OCI-LY3 (cell line): ENCODE measurements at regions not wholly inside any gene's neighbourhood (a gene's known extent, or its start where the extent isn't known, plus 50 kb on each side); places are given as distances from the start of the nearest gene placed in this dataset.

Experiments used
- H2AFZ ChIP-seq: fragments of 200-600, 300-600 bp; shearing (Covaris generic); 2 replicates; pipeline ENCODE4 v1.6.0; 2014; ENCODE audit warnings: antibody characterized with exemption, low read depth, low read length
- H3K27ac ChIP-seq: fragments of 200-600, 300-600 bp; sonication (generic); 2 replicates; pipeline ENCODE4 v1.5.1; 2014; ENCODE audit warnings: mild to moderate bottlenecking, low read length, moderate library complexity, mixed read lengths
- H3K27me3 ChIP-seq: fragments of 200-600, 300-600 bp; sonication (generic); 2 replicates; pipeline ENCODE4 v1.6.1; 2014; ENCODE audit warnings: low read depth, low read length, mixed read lengths
- H3K36me3 ChIP-seq: fragments of 200-600, 300-600 bp; sonication (generic); replicated peaks from 2 replicates; pipeline ENCODE3; 2014; ENCODE audit warnings: low read depth, low read length, mixed read lengths
- H3K4me1 ChIP-seq: fragments of 300-600, 200-600 bp; sonication (generic); 2 replicates; pipeline ENCODE4 v1.6.1; 2014; ENCODE audit warnings: low read length, mixed read lengths
- H3K4me2 ChIP-seq: fragments of 200-600, 300-600 bp; sonication (generic); 2 replicates; pipeline ENCODE4 v1.6.1; 2014; ENCODE audit warnings: low read length, mixed read lengths
- H3K4me3 ChIP-seq: fragments of 300-600, 200-600 bp; sonication (generic); 2 replicates; pipeline ENCODE4 v1.5.1; 2014; ENCODE audit warnings: antibody characterized with exemption, mild to moderate bottlenecking, low read length, moderate library complexity
- H3K79me2 ChIP-seq: fragments of 300-600, 200-600 bp; shearing (Covaris generic); 2 replicates; pipeline ENCODE4 v1.6.1; 2014; ENCODE audit warnings: mild to moderate bottlenecking, low read length, mixed read lengths
- H3K9ac ChIP-seq: fragments of 300-600, 200-600 bp; shearing (Covaris generic); 2 replicates; pipeline ENCODE4 v1.6.0; 2014; ENCODE audit warnings: mild to moderate bottlenecking, low read length, moderate library complexity
- H3K9me3 ChIP-seq: fragments of 200-600, 300-600 bp; shearing (Covaris generic); 2 replicates; pipeline ENCODE4 v1.6.1; 2014; ENCODE audit warnings: low read length, mixed read lengths; ENCODE audit not compliant: insufficient read depth
- H4K20me1 ChIP-seq: fragments of 200-600, 300-600 bp; sonication (generic); 2 replicates; pipeline ENCODE4 v1.6.1; 2016; ENCODE audit warnings: low read length, mixed read lengths; ENCODE audit not compliant: insufficient read depth
- CTCF ChIP-seq: fragments of 200-600, 300-600 bp; sonication (generic); IDR thresholded peaks from 2 replicates; pipeline ENCODE4 v1.5.1; 2014; ENCODE audit warnings: antibody characterized with exemption, low read length, low read depth
- EZH2phosphoT487 ChIP-seq: fragments of 200-600 bp; shearing (Covaris generic); IDR thresholded peaks from 2 replicates; pipeline ENCODE4 v1.6.1; 2018; ENCODE audit warnings: antibody characterized with exemption, mixed run types, low read depth

GRCh38 chr1:5628416-5628815 lies 363.8 kb downstream of the NPHP4 start:
- H3K79me2 ChIP-seq, result no peaks in the 10 kb centered on the region
- peaks cover 11% of the 10 kb centered on the region; the same call in 1 of the 2 replicates for H3K27me3 ChIP-seq
- no peak overlapping the region for H3K27ac ChIP-seq
- H2AFZ ChIP-seq, result no peak overlapping the region
- H3K9ac ChIP-seq, result no peak overlapping the region
- no peaks in the 10 kb centered on the region for H3K36me3 ChIP-seq
- no peak for TF ChIP-seq CTCF
- TF ChIP-seq EZH2phosphoT487, result no peak
- no peak overlapping the region for H3K4me2 ChIP-seq
- H4K20me1 ChIP-seq, result no peaks in the 10 kb centered on the region
- no peak overlapping the region for H3K4me3 ChIP-seq
- H3K4me1 ChIP-seq, result no peaks in the 10 kb centered on the region
- no peaks in the 10 kb centered on the region for H3K9me3 ChIP-seq

DNA sequence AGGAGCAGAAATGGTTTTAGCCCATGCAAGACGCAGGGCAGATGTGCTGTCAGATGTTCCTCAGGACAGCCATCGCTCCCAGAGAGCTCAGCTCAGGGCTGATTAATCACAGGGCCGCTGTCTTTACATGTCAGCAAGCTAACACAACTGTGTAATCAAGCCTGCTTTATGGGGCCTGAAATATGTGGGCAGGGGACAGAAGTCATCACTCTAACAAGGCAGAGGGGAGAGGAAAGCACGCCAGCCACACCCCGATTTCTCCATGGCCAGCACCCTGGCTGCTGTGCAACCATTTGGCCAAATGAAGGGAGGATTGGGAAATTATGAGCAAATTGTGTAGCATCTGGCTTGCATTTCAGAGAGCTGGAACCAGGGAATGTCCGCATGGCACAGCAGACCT lies 368.8 kb downstream of the NPHP4 start:
- TF ChIP-seq EZH2phosphoT487 (no peak), CTCF (no peak)
- Histone ChIP-seq H3K27ac (no peak overlapping the region), H3K4me2 (no peak overlapping the region)

GRCh38 chr1:5622412-5622811 lies 369.8 kb downstream of the NPHP4 start:
- H3K9ac ChIP-seq, result no peak overlapping the region
- no peak overlapping the region for H3K4me2 ChIP-seq
- no peak overlapping the region for H2AFZ ChIP-seq
- H3K36me3 ChIP-seq, result no peaks in the 10 kb centered on the region
- no peak for TF ChIP-seq CTCF
- TF ChIP-seq EZH2phosphoT487, result no peak
- H3K27ac ChIP-seq, result no peak overlapping the region
- no peaks in the 10 kb centered on the region for H4K20me1 ChIP-seq
- peaks cover 8% of the 10 kb centered on the region; the same call in 1 of the 2 replicates for H3K27me3 ChIP-seq
- H3K79me2 ChIP-seq, result no peaks in the 10 kb centered on the region
- no peaks in the 10 kb centered on the region for H3K9me3 ChIP-seq
- no peaks in the 10 kb centered on the region for H3K4me1 ChIP-seq
- no peak overlapping the region for H3K4me3 ChIP-seq

More for the DNA sequence above, 368.8 kb downstream of the NPHP4 start:
- no peak overlapping the region for H2AFZ ChIP-seq
- no peaks in the 10 kb centered on the region for H4K20me1 ChIP-seq
- no peak overlapping the region for H3K4me3 ChIP-seq
- H3K9me3 ChIP-seq, result no peaks in the 10 kb centered on the region
- no peaks in the 10 kb centered on the region for H3K36me3 ChIP-seq
- peaks cover 8% of the 10 kb centered on the region; the same call in 1 of the 2 replicates for H3K27me3 ChIP-seq
- H3K79me2 ChIP-seq, result no peaks in the 10 kb centered on the region
- H3K9ac ChIP-seq, result no peak overlapping the region
- H3K4me1 ChIP-seq, result no peaks in the 10 kb centered on the region

DNA sequence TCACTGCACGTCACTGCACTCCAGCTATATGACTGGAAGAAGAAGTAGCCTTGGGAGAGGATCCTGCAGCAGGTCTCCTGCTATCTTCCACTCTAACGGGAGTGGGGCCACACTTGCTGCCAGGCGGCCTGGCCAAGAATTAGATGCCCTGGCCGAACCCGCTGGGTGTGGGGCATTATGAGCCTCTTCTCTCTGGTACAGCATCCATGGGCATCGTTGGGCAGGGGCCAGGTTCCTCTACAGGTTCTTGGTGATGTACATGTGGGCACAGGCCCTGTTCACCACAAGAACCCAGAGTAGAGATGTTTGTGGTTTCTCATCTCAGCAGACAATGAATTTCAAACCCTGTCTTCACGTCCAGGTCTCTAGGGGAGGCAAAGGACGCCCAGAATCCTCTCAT lies 370.5 kb downstream of the NPHP4 start:
- H3K27me3 ChIP-seq, result peaks cover 5% of the 10 kb centered on the region; the same call in 1 of the 2 replicates
- H2AFZ ChIP-seq, result no peak overlapping the region
- no peaks in the 10 kb centered on the region for H3K9me3 ChIP-seq
- H3K9ac ChIP-seq, result no peak overlapping the region
- H3K36me3 ChIP-seq, result no peaks in the 10 kb centered on the region
- H3K27ac ChIP-seq, result no peak overlapping the region
- no peaks in the 10 kb centered on the region for H4K20me1 ChIP-seq
- H3K4me2 ChIP-seq, result no peak overlapping the region
- H3K4me1 ChIP-seq, result no peaks in the 10 kb centered on the region
- no peak overlapping the region for H3K4me3 ChIP-seq
- TF ChIP-seq CTCF (no peak), EZH2phosphoT487 (no peak)
- no peaks in the 10 kb centered on the region for H3K79me2 ChIP-seq
